ENCODE measurements at regions not wholly inside any gene's neighbourhood (a gene's known extent, or its start where the extent isn't known, plus 50 kb on each side); places are given as distances from the start of the nearest gene placed in this dataset.

- no peak for TF ChIP-seq JUN (IDR thresholded peaks at IDR 0.05; ENCODE audit: borderline replicate concordance, insufficient read depth, insufficient read length, low read depth)
- TF ChIP-seq MYC (IDR thresholded peaks at IDR 0.05; ENCODE audit: low read depth, low read length), result no peak
- TF ChIP-seq, protein P1, sequence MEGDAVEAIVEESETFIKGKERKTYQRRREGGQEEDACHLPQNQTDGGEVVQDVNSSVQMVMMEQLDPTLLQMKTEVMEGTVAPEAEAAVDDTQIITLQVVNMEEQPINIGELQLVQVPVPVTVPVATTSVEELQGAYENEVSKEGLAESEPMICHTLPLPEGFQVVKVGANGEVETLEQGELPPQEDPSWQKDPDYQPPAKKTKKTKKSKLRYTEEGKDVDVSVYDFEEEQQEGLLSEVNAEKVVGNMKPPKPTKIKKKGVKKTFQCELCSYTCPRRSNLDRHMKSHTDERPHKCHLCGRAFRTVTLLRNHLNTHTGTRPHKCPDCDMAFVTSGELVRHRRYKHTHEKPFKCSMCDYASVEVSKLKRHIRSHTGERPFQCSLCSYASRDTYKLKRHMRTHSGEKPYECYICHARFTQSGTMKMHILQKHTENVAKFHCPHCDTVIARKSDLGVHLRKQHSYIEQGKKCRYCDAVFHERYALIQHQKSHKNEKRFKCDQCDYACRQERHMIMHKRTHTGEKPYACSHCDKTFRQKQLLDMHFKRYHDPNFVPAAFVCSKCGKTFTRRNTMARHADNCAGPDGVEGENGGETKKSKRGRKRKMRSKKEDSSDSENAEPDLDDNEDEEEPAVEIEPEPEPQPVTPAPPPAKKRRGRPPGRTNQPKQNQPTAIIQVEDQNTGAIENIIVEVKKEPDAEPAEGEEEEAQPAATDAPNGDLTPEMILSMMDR (IDR thresholded peaks at IDR 0.05; ENCODE audit: extremely low read depth in 1 of 2, insufficient read depth in 1 of 2, low read depth in 1 of 2, low read length in 2 of 2), result no peak
- no peak for TF ChIP-seq GATA2 (IDR thresholded peaks at IDR 0.05; ENCODE audit: insufficient read depth, insufficient read length, low read depth, low read length)
- TF ChIP-seq POLR2AphosphoS5 (IDR thresholded peaks at IDR 0.05; ENCODE audit: insufficient read depth, low read depth, low read length), result no peak
- no peak for TF ChIP-seq POLR2A (IDR thresholded peaks at IDR 0.05; ENCODE audit: low read depth, low read length)
- no peak for TF ChIP-seq FOS (IDR thresholded peaks at IDR 0.05; ENCODE audit: borderline replicate concordance, insufficient read depth, low read length)
- no peak for TF ChIP-seq MAX (IDR thresholded peaks at IDR 0.05; ENCODE audit: insufficient read depth, insufficient read length)
- no peak for TF ChIP-seq EZH2 (IDR thresholded peaks at IDR 0.05; ENCODE audit: borderline replicate concordance, low read depth, low read length, severe bottlenecking)
- DNase-seq (ENCODE audit: low read depth, low spot score) (no peak), FAIRE-seq (no peak)
- Histone ChIP-seq H3K4me3 (replicated peaks in 1 of 3; ENCODE audit: insufficient read depth in 1 of 3, low read depth in 1 of 3, low read length in 3 of 3) (no peak overlapping the region), H3K27ac (ENCODE audit: insufficient read depth, low read depth, low read length) (no peak overlapping the region), H4K20me1 (replicated peaks; ENCODE audit: control insufficient read depth, extremely low read depth, insufficient read depth, low read length) (no peaks in the 10 kb centered on the region), H3K79me2 (ENCODE audit: control insufficient read depth, insufficient read depth, low read length) (no peaks in the 10 kb centered on the region), H2AFZ (ENCODE audit: low read depth, low read length) (no peak overlapping the region), H3K9ac (replicated peaks; ENCODE audit: extremely low read depth, insufficient read depth, low read length) (no peak overlapping the region), H3K4me2 (ENCODE audit: insufficient read depth, low read length) (no peak overlapping the region), H3K9me3 (replicated peaks; ENCODE audit: control insufficient read depth, insufficient read depth, low read length) (no peaks in the 10 kb centered on the region), H3K36me3 (ENCODE audit: control insufficient read depth in 2 of 2, extremely low read depth in 1 of 2, insufficient read depth in 2 of 2, low read length in 2 of 2) (no peaks in the 10 kb centered on the region), H3K27me3 (ENCODE audit: control insufficient read depth in 2 of 2, insufficient read depth in 2 of 2, low read length in 2 of 2) (no peaks in the 10 kb centered on the region), H3K9me1 (replicated peaks; ENCODE audit: control insufficient read depth, extremely low read depth, insufficient read depth, low read length) (no peaks in the 10 kb centered on the region), H3K4me1 (ENCODE audit: control insufficient read depth, extremely low read depth, insufficient read depth, low read length) (no peaks in the 10 kb centered on the region)
- ChIA-PET CTCF (no interaction called here), POLR2A (no interaction called here)
- no TSS peak for BruUV-seq (replicated peaks)
- dilution Hi-C loops (cut with MboI; ENCODE audit: extremely low pct_ligation_motif_present, low sequenced_read_pairs), result no loop called here
- intact Hi-C loops (cut with micrococcal nuclease), result no loop called here
These were observed 162.7 kb upstream of the KIT start for GRCh38 chr4:54495091-54495490.
